Stomach (tissue), 4 donors: ENCODE measurements at regions not wholly inside any gene's neighbourhood (a gene's known extent, or its start where the extent isn't known, plus 50 kb on each side); places are given as distances from the start of the nearest gene placed in this dataset.
"Not testable (repeated sequence)": the region's sequence is repeated elsewhere in the genome, so short reads cannot be mapped to it uniquely, and the experiment has no call there.

Source experiments
- CTCF ChIP-seq, 7 experiments: fragments of 450-650 bp in 4 of 7; fragments of 200-600 bp in 3 of 7; sonication (generic) in 3 of 7; IDR thresholded peaks; one replicate each; pipeline ENCODE4 v1.5.1; 2016 to 2019; ENCODE audit warnings: antibody characterized with exemption in 7 of 7, control low read depth in 2 of 7, mild to moderate bottlenecking in 1 of 7
- POLR2A ChIP-seq, 4 donors: fragments of 450-650 bp; IDR thresholded peaks; one replicate each; pipeline ENCODE4 v1.6.1; 2016; ENCODE audit warnings: antibody characterized with exemption in 4 of 4, control low read depth in 2 of 4, mild to moderate bottlenecking in 1 of 4, moderate library complexity in 1 of 4

- TF ChIP-seq CTCF, POLR2A (IDR thresholded peaks at IDR 0.05): not testable (repeated sequence)
Observed at GRCh38 chr4:110876214-110876613, 253.3 kb upstream of the PITX2 start.
